NCI-H2107 treated with DMSO at 0.1 percent for 48 hours (cell line): ENCODE measurements at regions not wholly inside any gene's neighbourhood (a gene's known extent, or its start where the extent isn't known, plus 50 kb on each side); places are given as distances from the start of the nearest gene placed in this dataset.
"Not testable (repeated sequence)": the region's sequence is repeated elsewhere in the genome, so short reads cannot be mapped to it uniquely, and the experiment has no call there.

Source experiments
- DNase-seq: peaks from one replicate; lab custom pipeline; 2025; ENCODE audit not compliant: unreplicated experiment; lab: John Stamatoyannopoulos, UW

DNA sequence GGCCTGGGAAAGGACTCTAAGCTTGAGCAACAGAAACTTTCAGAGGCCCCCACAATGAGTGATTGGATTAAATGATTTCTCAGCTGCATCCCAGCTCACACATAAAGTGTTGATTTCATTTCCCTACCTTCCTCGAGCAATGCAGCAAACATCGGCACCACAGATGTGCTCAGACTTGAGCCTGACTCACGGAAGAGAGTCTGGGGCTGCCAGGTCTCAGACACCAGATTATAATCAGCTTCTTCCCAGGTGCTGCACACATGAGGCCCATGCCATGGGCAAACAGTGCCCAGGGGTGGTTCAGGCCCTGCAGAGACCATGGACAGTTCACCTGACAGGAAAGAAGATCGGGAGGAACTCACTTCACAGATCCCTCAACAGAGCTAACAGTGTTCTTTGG, 226.6 kb upstream of the TENM4 start:
- no peak for DNase-seq

DNA sequence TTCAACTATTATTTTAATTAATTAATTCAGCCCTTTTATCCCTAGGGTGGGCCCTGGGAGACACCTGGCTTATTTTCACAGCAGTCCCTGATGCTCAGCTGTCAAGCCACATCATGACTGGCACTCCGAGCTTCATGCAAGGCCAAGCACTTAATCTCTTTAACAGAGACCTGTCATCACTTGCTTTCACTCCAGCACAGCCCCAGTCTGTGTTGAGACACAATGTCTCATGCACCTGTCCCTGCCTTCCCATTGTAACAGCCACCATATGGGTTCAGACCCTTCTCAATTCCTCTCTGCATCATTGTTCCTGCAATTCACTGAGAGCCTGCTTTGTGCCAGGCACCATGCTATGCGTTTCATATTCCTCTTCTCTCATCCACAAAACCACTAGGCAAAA, 222.2 kb upstream of the TENM4 start:
- peak; percentile 77 for DNase-seq

DNA sequence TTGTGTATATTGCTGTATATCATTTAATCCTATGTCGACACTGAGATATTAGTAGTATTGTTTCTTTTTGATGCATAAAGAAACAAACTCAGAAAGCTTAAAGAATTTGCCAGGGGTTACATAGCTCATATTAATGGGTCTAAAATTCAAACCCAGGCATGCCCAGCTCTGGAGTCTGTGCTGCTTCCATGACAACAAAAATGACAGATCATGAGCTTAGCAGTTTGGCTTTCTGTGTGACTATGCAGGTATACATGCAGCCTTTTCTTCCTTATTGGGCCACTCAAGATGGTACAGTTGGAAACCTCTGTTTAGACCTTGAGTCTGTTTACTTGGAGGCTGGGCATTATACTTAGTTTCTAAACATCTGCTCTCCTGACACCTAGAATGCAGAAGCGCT, 220.5 kb upstream of the TENM4 start:
- no peak for DNase-seq

DNA sequence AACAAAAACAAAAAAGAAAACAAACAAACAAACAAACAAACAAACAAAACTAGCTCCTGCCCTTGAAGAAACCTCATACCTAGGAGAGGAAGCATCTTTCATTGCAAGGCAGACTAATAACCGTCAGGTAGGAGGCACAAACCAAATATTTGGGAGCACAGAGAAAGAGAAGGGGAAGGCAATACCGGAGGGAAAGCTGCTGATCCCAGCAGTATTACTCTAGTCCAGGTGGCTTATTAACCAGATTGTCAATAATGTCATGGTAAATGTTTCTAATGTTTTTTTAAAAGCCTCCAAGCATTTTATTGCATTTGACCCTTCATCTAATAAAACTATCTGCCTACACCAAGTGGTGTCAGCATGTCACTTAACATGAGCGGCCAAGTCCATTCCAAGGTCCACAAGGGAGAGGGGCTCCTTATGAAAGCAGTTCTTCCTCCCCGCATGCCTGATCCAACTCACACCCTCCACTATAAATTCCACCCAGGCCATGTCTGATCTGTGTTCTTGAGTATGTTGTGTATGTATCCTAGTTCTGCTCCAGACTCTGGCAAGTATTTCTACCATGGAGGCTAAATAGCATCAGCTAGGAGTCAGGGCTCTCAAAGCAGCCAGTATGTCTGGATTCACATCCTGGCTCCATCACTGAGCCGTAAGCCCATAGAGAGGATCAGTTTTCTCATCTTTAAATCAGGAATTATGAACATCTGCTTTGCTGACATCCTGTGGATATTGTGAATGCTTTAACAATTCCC, 208.1 kb upstream of the TENM4 start:
- no peak for DNase-seq

DNA sequence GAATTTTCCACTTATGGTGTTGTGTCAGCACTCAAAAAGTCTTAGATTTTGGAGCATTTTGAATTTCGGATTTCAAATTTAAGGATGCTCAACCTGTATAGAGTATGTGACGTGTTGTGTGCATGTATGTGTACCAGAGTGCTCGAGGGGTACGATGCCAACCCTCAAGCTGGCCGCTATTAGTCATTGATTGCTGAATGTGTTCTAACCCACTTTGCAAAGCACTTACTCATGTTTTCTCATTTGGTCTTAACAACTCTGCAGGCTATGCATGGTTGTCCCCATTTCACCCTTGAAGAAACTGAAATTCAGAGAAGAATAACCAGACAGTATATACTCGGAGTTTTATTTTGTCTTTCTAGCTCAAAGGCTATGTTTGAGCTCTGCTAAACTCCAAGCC, 196.4 kb upstream of the TENM4 start:
- DNase-seq = no peak

DNA sequence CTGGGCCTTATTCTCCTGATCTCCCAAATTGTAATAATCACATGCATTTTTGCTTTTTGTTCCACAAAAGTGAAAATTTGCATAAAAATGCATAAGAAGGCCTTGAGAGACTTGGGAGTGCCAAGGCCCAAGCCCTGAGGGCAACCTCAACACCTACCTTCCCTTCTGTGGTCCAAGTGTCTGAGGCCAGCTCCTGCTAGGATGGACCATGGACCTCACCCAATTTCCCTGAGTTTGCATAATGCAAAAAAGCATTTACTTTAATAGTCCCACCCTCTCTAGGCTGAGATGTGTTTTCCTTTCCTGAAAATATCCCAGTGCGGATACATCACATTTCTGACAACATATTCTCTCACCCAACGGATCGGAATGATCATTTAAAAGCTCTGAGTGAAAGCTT, 194.1 kb upstream of the TENM4 start:
- DNase-seq = no peak

DNA sequence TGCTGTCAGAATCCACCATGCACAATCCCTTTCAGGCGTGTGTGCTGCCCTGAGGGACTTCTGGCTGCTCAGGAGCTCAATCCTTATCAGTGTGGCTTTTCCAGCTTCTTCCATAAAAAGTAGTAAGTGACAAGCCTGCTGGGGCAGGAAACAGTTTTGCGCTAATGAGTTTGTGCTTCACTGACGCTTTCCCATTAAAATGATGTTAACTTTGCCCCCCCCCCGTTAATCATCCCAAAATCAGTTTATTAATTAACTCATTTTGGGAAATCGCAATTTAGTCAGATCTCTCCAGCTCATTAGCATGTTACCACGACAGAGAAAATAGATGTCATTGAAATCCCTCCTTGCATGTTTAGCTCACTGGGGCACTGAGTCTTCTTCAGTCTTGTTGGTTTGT, 186.5 kb upstream of the TENM4 start:
- DNase-seq = no peak

DNA sequence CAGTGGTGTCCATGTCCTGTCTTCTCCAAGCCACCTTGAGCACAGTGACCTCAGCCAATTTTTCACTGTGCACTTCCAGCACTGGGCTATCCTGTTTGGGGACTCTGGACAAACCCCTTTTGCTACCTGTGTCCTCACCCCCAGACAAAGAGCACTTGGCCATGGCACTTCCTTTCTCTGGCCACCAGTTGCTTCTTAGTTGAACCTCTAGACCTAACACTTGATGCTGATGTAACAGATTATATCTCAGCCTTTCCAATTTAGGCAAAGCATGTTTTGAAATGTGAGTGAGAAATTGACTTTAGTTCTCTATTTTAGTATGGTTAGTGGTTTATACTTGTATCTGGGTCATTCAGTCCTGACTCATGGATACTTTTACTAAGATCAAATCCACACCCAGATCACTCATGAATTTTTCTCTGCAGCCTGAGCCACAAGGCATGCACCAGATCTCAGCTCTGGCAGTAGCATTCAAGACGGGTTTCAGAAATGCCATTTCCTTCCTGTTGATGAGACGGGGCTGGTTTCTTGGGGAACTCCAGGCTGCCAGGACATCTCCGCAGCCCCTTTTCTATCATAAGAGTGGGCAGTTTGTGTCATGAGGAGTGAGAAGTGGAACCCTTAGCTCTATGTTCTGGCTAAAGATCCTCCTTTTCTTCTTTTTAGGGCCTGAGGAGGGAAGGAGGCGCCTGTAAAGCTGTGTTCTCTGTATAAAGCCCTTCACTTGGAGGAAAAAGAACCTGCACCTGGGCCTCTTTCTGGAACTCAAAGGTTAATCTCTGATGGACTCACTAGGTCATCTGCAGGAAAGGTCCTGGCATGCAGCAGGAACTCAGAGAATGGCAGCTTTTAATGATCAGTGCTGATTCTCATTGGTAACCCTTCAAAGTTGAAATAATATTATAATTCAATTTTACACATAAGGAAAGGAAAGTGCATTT, 185.6 kb upstream of the TENM4 start:
- DNase-seq = no peak

DNA sequence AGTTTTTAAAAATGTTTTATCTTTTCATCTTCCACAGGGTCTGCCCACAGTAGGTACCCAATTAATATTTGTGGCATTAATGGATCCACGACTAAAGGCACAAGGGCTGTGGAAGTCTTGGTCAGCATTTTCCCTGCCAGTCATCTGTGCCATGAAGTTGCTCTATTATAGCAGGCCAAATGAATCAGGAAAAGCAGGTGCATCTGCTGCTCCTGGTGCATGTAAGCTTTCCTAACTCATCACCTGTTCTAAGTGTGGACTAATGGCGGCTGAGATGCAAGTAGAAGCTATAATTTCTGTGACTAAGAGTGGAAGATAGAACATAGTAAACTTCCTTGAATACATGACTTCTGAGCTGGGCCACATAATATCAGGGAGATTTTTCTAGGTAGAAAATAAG, 182.5 kb upstream of the TENM4 start:
- no peak for DNase-seq

DNA sequence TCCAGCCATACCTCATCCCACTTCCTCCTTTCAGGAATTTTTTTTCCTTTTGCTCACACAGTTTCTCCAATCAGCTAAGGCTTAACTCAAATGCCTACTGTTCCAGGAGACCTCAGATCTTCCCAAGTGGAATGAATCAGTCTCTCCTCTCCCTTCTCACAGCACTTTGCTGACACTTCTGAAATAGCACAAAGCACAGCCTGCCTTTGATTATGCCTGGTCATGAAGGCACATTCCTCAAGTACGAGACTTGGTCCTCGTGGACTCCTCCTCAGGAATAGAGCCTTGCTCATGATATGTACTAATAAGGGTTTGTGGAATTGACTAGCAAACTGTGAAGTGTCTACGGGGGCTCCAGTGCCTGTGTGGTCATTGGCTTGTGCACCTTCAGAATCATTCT, 176.7 kb upstream of the TENM4 start:
- no peak for DNase-seq

DNA sequence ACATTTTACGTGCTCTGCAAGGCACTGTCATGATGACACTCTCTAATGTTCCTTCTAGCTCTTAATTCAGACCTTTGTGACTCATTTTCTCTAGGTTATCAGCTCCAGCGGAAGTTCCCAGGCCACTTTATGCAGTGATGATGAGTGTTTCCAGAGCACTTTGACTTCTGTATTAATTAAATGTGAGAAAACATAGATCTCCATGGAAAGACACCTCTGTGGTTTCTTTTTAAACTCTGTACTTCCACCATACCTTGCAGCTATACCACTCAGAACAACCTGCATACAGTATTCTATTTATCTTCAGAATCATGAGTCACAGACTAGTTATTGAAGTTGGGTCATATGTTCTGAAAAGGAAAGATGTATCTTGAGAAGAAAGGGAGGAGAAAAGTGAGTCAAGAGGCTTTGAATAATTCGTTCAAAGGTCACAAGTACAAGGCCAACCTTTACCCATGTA, 175.6 kb upstream of the TENM4 start:
- no peak for DNase-seq

DNA sequence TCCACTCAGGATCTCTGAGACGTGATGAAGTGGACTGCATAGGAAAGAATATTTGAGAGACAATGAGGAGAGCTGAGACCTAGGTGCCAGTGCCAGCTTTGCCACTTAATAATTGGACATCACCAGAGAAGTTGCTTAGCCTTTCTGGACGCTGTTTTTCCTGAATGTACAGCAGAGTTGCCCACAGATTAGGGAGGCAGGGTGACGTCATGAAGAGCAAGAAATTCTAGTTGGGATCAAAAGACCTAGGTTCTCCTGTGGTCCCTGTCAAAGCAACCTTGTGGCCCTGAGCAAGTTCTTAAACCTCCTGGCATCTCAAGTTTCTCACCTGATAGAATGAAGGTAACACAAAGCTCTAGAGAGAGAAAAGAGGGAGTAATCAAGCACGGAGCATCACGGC, 174.6 kb upstream of the TENM4 start:
- DNase-seq = no peak

DNA sequence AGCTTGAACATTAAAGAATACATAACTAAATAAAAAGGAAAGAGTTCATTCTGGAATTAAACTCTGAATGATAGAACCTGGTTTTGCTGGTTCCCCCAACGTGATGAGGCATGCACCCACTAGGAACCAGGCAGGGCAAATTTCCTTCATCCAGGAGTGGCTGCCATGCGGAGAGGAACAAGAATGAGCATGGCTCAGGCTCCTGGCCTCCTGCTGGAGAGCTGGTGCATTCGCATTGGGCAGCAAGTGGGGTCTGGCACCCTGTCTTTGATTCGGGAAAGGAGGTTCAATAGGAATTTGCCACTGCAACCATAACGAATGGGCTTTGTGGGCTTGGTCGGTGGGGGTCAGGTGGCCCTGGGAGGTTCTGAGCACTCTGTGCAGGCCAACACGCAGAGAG, 169.8 kb upstream of the TENM4 start:
- DNase-seq = no peak

DNA sequence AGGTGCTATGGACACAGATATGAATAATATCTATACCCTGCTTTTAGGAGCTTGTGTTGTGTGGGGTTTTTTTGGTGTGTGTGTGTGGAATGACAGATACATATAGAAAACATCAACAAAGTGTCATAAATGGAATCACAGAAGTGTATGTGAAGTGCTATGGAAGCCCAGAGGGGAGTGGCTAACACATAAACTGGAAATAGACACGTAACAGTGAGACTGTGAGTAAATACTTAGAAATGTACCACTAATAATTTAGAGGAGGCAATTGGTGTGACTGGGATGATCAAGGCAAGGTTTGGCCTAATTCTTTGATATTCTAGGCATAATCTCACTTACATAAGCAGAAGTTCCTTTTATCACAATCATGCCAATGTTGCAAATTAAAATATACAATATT, 169.3 kb upstream of the TENM4 start:
- no peak for DNase-seq

DNA sequence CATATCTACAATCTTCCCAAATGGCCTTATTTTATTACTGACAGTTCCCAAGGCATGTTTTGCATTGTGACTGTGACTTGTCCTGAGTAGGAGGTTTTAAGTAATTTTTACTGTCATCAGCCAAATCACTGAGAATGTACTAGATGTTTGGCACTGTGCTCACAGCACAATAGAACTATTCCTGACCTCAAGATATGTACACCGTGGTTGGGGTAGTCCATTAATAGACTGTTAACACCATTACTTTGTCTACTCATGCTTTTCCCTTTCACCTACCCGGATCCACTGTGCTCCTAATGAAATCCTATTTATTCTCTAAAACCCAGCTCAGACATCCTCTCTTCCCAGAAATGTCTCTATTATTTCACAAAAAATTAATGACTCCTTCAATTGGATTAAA, 168.7 kb upstream of the TENM4 start:
- DNase-seq = no peak

DNA sequence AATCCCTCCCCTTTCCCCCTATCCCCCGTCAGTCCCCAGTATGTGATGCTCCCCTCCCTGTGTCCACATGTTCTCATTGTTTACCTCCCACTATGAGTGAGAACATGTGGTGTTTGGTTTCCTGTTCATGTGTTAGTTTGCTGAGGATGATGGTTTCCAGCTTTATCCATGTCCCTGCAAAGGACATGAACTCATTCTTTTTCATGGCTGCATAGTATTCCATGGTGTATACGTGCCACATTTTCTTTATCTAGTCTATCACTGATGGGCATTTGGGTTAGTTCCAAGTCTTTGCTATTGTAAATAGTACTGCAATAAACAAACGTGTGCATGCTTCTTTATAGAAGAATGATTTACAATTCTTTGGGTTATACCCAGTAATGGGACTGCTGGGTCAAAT, 165.6 kb upstream of the TENM4 start:
- not testable (repeated sequence) for DNase-seq

DNA sequence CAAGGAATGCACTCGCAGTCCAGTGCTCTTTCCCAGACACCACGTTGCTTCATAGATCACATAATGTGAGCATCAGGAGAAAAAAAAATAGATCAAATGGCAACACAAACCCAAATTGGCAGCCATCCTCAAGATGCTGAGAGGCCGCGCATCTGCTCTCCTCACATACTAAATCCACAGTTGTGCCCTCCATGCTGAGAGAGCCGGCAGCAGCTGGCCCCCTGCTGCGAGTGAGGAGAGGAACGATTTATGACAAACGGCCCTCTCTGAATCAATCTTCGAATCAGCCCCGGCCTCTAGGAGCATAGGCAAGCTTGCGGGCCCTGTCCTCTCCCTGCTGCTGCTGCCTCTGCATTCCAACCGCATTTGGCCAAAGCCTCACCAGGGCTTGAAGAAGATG, 159.9 kb upstream of the TENM4 start:
- no peak for DNase-seq

DNA sequence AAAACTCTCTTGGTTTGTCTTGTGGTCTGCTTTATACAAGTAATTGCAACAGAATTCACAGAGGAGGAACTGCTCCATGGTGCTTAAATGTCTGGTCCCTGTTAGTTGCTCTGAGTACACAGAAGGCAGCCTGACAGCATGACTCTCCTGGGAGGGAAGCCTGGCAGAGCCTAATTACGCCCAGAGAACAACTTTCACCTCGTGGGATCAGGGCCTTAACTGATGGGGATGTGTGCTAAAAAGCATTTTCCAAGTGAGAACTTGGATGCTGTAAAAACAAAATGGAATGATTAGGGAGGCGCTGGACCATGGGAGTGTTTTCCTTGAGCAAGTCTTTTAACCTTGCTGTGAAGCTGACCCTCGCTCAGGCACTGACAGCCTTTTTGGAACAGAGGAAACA, 154.0 kb upstream of the TENM4 start:
- no peak for DNase-seq

DNA sequence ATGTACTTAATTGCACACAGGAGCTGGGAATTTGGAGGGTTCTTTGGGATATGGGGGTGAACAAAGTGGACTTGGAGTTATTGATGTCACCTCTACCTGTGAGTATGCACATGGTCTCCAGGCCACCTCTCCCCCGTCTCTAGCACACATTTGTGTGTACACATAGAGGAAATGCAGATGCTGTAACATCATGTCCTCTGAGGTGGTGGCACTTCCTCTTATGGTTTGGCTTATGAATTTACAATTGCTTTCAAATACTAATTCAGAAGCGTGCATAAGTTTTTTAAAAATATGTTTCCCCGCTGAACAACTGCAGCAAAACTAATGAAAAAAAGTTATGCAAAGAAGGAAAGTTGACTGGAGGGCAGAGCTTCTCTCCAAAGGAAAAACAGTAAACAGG, 152.0 kb upstream of the TENM4 start:
- no peak for DNase-seq

DNA sequence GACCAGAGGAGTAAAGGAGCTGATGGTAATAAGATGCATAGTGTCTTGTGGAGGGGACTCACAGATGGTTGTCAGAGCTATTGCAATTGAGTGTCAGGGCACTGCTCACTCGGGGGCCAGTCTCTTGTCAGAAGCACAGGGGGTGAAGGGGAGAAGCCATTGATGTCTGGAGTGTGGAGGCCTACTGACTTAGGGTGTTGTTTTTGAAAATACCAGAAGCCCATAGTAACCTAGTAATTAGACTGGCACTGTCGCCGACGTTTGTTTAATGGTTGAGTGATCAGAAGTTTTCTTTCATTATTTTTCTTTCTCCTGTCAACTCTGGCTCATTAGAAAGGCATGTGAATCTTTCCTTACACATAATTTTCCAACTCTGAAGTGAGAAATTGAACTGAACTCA, 151.6 kb upstream of the TENM4 start:
- no peak for DNase-seq

DNA sequence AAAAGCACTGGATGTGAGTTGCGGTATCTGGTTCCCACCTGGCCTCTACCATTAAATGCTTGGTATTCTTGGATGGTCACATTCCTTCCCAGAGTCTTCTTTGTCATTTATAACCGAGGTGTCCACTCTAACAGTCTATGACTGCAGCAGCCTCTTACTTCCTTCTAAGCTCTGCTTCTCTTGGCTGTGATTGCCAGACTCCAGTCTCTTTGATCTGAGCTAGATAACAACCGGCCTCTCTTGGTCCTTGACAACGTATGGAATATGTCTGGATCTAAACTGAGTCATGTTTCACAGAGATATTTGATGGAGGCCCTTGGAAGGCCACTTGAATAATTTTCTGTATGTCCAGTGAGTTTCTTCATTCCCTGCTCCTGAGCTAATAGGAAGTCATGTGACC, 141.6 kb upstream of the TENM4 start:
- DNase-seq = no peak

DNA sequence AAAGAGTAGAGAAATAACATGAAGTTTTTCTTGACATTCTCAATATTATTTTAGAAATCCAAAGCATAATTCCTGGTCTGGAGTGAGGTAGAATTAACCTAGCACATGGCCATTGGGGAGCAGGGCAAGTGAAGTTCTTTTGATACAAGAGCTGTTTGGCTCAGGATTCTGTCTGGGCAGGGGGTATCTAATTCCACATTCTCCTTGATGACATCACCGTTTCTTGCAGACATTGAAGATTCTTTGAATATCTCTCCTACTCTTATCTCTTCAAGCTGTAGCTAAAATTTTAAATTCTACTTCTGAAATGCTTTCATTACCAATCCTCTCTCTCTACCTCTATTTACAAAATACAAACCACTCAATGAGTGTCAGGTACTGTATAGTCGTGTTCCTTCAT, 138.2 kb upstream of the TENM4 start:
- no peak for DNase-seq
